Endothelial cell of umbilical vein (primary cell): ENCODE measurements at regions not wholly inside any gene's neighbourhood (a gene's known extent, or its start where the extent isn't known, plus 50 kb on each side); places are given as distances from the start of the nearest gene placed in this dataset.

Experiments used
- BruUV-seq: library from RNA; stranded (reverse); fragments of 400-500 nt; replicated peaks from 2 replicates; lab custom pipeline; 2021; lab: Mats Ljungman, UMichigan
- CTCF ChIA-PET: fragments of 300-600, 350-600 bp; sonication (Branson Sonifier 250); formaldehyde crosslinking; loops from one replicate; lab custom pipeline; 2021; ENCODE audit warnings: antibody characterized with exemption, inconsistent platforms; lab: Charles Lee
- POLR2A ChIA-PET: fragments of 300-600, 350-600 bp; sonication (Branson Sonifier 250); formaldehyde crosslinking; loops from one replicate; lab custom pipeline; 2021; ENCODE audit warnings: antibody characterized with exemption, inconsistent platforms; lab: Charles Lee
- DNase-seq: peaks from one replicate; pipeline ENCODE4 v3.0.0-alpha.2; 2011; ENCODE audit warnings: low read depth, low spot score
- FAIRE-seq: peaks from 2 replicates; lab custom pipeline; 2011; peaks lifted over from hg19 to GRCh38; lab: Jason Lieb, UNC
- H2AFZ ChIP-seq: 2 replicates; pipeline ENCODE4 v1.6.0; 2012; ENCODE audit warnings: low read depth, low read length, control low read depth, inconsistent platforms
- H3K27ac ChIP-seq: 2 replicates; pipeline ENCODE4 v1.5.1; 2011; ENCODE audit warnings: low read depth, mild to moderate bottlenecking, control low read depth, low read length, moderate library complexity; ENCODE audit not compliant: insufficient read depth
- H3K27me3 ChIP-seq, 2 experiments: 2 replicates each; pipeline versions ENCODE4 v1.6.0 to v1.6.1; 2011; ENCODE audit warnings: low read length in 2 of 2, mixed read lengths in 1 of 2; ENCODE audit not compliant: control insufficient read depth in 2 of 2, insufficient read depth in 2 of 2
- H3K36me3 ChIP-seq, 2 experiments: 2 replicates in 1 of 2; 3 replicates in 1 of 2; pipeline ENCODE4 v1.5.1; 2011; ENCODE audit warnings: low read length in 2 of 2, mild to moderate bottlenecking in 1 of 2, moderate library complexity in 1 of 2; ENCODE audit not compliant: control insufficient read depth in 2 of 2, insufficient read depth in 2 of 2; ENCODE audit errors: extremely low read depth in 1 of 2
- H3K4me1 ChIP-seq: 3 replicates; pipeline ENCODE4 v1.5.1; 2011; ENCODE audit warnings: mild to moderate bottlenecking, low read length; ENCODE audit not compliant: control insufficient read depth, insufficient read depth; ENCODE audit errors: extremely low read depth
- H3K4me2 ChIP-seq: 2 replicates; pipeline ENCODE4 v1.6.1; 2011; ENCODE audit warnings: low read length, control low read depth, mixed read lengths; ENCODE audit not compliant: insufficient read depth
- H3K4me3 ChIP-seq, 3 experiments: fragments of 200-600 bp in 1 of 3; sonication (generic), shearing (Covaris generic) in 1 of 3; replicated peaks in 1 of 3; 2 replicates each; pipeline ENCODE4 v1.5.1; 2011 to 2016; ENCODE audit warnings: control low read depth in 3 of 3, low read length in 3 of 3, mild to moderate bottlenecking in 2 of 3, inconsistent platforms in 1 of 3, low read depth in 1 of 3, moderate library complexity in 1 of 3; ENCODE audit not compliant: insufficient read depth in 1 of 3
- H3K79me2 ChIP-seq: 2 replicates; pipeline ENCODE4 v1.6.0; 2012; ENCODE audit warnings: low read length, inconsistent platforms; ENCODE audit not compliant: control insufficient read depth, insufficient read depth
- H3K9ac ChIP-seq: replicated peaks from 2 replicates; pipeline ENCODE3; 2011; ENCODE audit warnings: low read length, control low read depth; ENCODE audit not compliant: insufficient read depth; ENCODE audit errors: extremely low read depth
- H3K9me1 ChIP-seq: replicated peaks from 3 replicates; pipeline ENCODE4 v1.6.0; 2011; ENCODE audit warnings: mild to moderate bottlenecking, low read length; ENCODE audit not compliant: control insufficient read depth, insufficient read depth; ENCODE audit errors: extremely low read depth
- H3K9me3 ChIP-seq: replicated peaks from 2 replicates; pipeline ENCODE4 v1.5.1; 2012; ENCODE audit warnings: low read length, inconsistent platforms; ENCODE audit not compliant: control insufficient read depth, insufficient read depth
- H4K20me1 ChIP-seq: replicated peaks from 2 replicates; pipeline ENCODE3; 2011; ENCODE audit warnings: mild to moderate bottlenecking, low read length; ENCODE audit not compliant: control insufficient read depth, insufficient read depth; ENCODE audit errors: extremely low read depth
- CTCF ChIP-seq, 2 donors: IDR thresholded peaks; 1 replicate in 1 of 2; 2 replicates in 1 of 2; pipeline ENCODE4 v1.5.1; 2011; ENCODE audit warnings: low read length in 2 of 2, mild to moderate bottlenecking in 2 of 2, moderate library complexity in 2 of 2, control low read depth in 1 of 2, inconsistent platforms in 1 of 2, low read depth in 1 of 2; ENCODE audit not compliant: insufficient read depth in 1 of 2; ENCODE audit errors: extremely low read depth in 1 of 2
- EZH2 ChIP-seq: IDR thresholded peaks from 2 replicates; pipeline ENCODE4 v1.6.1; 2012; ENCODE audit warnings: borderline replicate concordance, low read depth, mild to moderate bottlenecking, moderate library complexity, low read length, inconsistent platforms; ENCODE audit not compliant: severe bottlenecking
- FOS ChIP-seq: IDR thresholded peaks from 2 replicates; pipeline ENCODE4 v1.6.1; 2011; ENCODE audit warnings: mild to moderate bottlenecking, low read length, moderate library complexity, borderline replicate concordance; ENCODE audit not compliant: insufficient read depth
- GATA2 ChIP-seq: IDR thresholded peaks from 2 replicates; pipeline ENCODE4 v1.7.0; 2011; ENCODE audit warnings: low read depth, mild to moderate bottlenecking, moderate library complexity, mixed read lengths, low read length; ENCODE audit not compliant: insufficient read length, insufficient read depth
- JUN ChIP-seq: IDR thresholded peaks from 2 replicates; pipeline ENCODE4 v1.6.1; 2011; ENCODE audit warnings: borderline replicate concordance, low read depth; ENCODE audit not compliant: insufficient read length, insufficient read depth
- MYC ChIP-seq: IDR thresholded peaks from one replicate; pipeline ENCODE4 v1.6.1; 2011; ENCODE audit warnings: mild to moderate bottlenecking, low read depth, low read length
- POLR2A ChIP-seq: IDR thresholded peaks from 2 replicates; pipeline ENCODE4 v1.6.1; 2012; ENCODE audit warnings: low read depth, mild to moderate bottlenecking, control low read depth, low read length
- POLR2AphosphoS5 ChIP-seq: IDR thresholded peaks from 2 replicates; pipeline ENCODE4 v1.6.1; 2012; ENCODE audit warnings: low read depth, mild to moderate bottlenecking, control low read depth, low read length, moderate library complexity; ENCODE audit not compliant: insufficient read depth
- dilution Hi-C: fragments of 300-500 bp; cut with MboI; formaldehyde crosslinking; loops from one replicate; pipeline ENCODE4 v1.15.0; 2019; ENCODE audit warnings: low sequenced_read_pairs; ENCODE audit not compliant: extremely low pct_ligation_motif_present
- intact Hi-C: fragments of 100-400 bp; cut with micrococcal nuclease; formaldehyde crosslinking; loops from one replicate; pipeline ENCODE4 v1.10.0; 2022
- TF ChIP-seq, protein P1 (sequence below): IDR thresholded peaks from 2 replicates; pipeline ENCODE4 v1.6.1; 2011; ENCODE audit not compliant: insufficient read depth, insufficient read length

DNA sequence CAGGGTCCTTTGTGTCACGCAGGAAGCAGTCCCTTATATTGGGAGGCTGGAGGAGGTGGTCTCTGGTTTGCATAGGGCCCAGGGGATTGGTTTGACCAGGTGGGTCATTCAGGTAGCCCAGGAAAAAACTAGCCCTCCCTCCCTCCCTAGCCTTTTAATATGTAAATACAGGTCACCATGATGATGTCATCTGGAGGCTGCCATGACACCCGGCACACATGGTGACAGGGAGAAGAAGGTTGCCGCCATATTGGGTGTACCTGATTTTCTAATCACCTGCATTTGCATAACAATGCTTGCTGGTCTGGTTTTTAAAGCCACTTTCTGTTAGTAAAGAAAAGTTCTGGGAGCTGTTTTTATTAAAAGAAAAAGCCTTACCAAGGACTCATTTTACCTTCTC is 791.0 kb upstream of the ADGRL4 start:
- Histone ChIP-seq H3K79me2 (no peaks in the 10 kb centered on the region), H3K27ac (no peak overlapping the region), H4K20me1 (no peaks in the 10 kb centered on the region), H3K27me3 (no peaks in the 10 kb centered on the region), H3K36me3 (no peaks in the 10 kb centered on the region), H3K4me1 (no peaks in the 10 kb centered on the region), H3K9ac (no peak overlapping the region), H3K9me3 (no peaks in the 10 kb centered on the region), H3K4me3 (no peak overlapping the region), H3K9me1 (no peaks in the 10 kb centered on the region), H2AFZ (no peak overlapping the region), H3K4me2 (no peak overlapping the region)
- FAIRE-seq (no peak), DNase-seq (no peak)
- POLR2A ChIA-PET: no interaction called here
- CTCF ChIA-PET: no interaction called here
- TF ChIP-seq FOS (no peak), POLR2A (no peak), CTCF (IDR thresholded peaks at IDR 0.05; ENCODE audit: extremely low read depth in 1 of 2, insufficient read depth in 1 of 2, low read depth in 1 of 2, low read length in 2 of 2) (no peak), EZH2 (no peak), POLR2AphosphoS5 (no peak), GATA2 (no peak), JUN (no peak), MYC (no peak)
- TF ChIP-seq, protein P1, sequence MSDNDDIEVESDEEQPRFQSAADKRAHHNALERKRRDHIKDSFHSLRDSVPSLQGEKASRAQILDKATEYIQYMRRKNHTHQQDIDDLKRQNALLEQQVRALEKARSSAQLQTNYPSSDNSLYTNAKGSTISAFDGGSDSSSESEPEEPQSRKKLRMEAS: no peak
- intact Hi-C loops: no loop called here
- BruUV-seq: no TSS peak
- dilution Hi-C loops: no loop called here
